ENCODE measurements at regions not wholly inside any gene's neighbourhood (a gene's known extent, or its start where the extent isn't known, plus 50 kb on each side); places are given as distances from the start of the nearest gene placed in this dataset.

DNA sequence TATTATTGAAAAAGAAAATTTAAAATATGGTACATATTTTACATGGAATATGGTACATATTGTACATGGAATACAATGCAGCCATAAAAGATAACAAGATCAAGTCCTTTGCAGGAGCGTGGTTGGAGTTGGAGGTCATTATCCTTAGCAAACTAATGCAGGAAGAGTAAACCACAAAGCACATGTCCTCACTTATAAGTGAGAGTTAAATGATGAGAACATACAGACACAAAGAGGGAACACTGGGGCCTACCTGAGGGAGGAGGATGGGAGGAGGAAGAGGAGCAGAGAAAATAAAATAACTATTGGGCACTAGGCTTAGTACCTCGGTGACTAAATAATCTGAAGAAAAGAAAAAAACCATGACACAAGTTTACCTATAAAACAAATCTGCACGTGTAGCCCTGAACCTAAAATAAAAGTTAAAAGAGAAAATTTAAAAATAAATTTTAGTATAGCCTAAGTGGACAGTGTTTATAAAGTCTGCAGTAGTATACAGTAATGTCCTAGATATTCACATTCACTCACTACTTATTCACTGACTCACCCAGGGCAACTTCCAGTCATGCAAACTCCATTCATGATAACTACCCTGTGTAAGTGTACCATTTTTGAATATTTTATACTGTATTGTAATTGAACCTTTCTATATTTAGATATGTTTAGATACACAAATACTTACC, 204.4 kb downstream of the FAM76B start:
- DNase-seq (ENCODE audit: low read depth in 2 of 2): no peak

DNA sequence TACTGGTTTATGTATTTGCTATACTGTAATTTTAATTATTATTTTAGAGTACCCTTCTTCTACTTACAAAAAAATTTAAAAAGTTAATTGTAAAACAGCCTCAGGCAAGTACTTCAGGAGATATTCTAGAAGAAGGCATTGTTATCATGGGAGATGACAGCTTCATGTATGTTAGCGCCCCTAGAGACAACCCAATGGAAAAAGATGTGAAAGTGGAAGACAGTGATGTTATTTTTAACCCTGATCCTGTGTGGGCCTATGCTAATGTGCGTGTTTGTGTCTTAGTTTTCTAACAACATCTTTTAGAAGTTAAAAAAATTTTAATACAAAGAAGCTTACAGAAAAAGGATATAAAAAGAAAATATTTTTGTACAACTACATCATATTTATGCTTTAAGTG, 205.0 kb downstream of the FAM76B start:
- no peak for DNase-seq (ENCODE audit: low read depth in 2 of 2)

GRCh38 chr11:95584180-95584579, 205.4 kb downstream of the FAM76B start:
- no peak for DNase-seq (ENCODE audit: low read depth in 2 of 2)

- no peak for DNase-seq (ENCODE audit: low read depth in 2 of 2)
These were observed 211.7 kb downstream of the FAM76B start for GRCh38 chr11:95577716-95578460.

GRCh38 chr11:95576146-95576845, 213.3 kb downstream of the FAM76B start:
- DNase-seq (ENCODE audit: low read depth in 2 of 2): no peak

DNA sequence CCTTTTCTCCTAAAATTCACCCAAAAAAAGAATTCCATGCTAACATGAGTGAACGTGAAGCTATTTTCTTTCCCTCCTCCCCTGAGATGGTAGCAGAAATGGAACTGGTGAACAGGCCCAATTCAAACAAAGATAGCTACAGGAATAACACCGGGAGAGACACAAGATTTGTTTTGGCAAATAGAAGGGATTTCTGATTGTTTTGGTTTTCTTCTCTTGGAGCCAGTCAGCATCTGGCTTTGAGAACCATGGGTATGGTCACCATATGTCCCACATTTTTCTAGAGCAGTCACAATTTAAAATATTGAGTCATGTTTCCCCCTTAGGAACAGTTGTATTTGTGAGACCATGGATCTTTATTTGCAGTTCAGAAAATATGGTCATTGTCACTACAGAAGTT, 214.1 kb downstream of the FAM76B start:
- no peak for DNase-seq (ENCODE audit: low read depth in 2 of 2)

DNA sequence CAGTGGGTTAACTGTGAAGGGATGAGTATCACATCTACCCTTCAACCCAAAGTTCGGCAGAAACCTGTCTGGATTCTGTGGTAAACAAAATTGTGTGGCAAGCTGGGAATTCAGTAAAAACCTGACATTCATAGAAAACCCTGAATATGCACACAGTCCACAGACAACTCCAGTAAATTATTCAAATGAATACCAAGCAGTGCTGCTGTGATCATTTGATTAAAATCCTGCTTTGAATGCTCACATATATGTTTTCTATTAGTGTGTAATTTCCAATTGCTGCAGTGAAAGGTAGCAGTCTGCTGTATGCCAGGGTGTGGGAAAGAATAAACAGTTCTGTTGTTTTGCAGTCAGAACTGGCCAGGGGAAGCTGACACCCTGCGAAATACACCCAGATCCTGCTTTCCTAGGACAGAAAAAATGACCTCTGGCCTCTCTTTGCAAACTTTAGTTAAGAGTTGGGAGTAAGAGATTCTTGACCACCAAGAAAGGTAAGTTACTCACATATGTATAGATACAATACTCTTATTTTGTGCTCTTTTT, 217.8 kb downstream of the FAM76B start:
- DNase-seq (ENCODE audit: low read depth in 2 of 2): no peak

DNA sequence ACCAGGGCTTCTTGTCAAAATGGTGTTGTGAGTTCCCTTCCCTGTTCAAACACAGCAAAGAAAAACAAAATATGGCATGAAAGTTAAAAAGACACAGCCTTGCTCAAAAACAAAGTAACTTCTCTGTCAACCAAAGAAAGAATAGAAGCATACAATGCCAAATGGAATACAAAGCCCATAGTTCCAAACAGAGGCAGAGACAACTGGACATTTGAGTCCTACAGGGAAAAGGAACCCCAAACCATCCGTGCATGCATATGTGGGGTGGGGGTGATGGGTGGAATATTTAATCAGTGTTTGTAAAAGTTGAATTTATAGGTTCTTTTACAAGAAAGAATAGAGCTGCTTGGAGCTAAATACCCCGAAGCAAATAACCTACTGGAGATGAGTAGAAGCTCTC, 218.7 kb downstream of the FAM76B start:
- no peak for DNase-seq (ENCODE audit: low read depth in 2 of 2)

GRCh38 chr11:95569207-95569606, 220.4 kb downstream of the FAM76B start:
- DNase-seq (ENCODE audit: low read depth in 2 of 2): no peak

- no peak for DNase-seq (ENCODE audit: low read depth in 2 of 2)
These were observed 221.3 kb downstream of the FAM76B start for GRCh38 chr11:95568281-95568680.

- no peak for DNase-seq (ENCODE audit: low read depth in 2 of 2)
These were observed 221.9 kb downstream of the FAM76B start for GRCh38 chr11:95567685-95568084.

DNA sequence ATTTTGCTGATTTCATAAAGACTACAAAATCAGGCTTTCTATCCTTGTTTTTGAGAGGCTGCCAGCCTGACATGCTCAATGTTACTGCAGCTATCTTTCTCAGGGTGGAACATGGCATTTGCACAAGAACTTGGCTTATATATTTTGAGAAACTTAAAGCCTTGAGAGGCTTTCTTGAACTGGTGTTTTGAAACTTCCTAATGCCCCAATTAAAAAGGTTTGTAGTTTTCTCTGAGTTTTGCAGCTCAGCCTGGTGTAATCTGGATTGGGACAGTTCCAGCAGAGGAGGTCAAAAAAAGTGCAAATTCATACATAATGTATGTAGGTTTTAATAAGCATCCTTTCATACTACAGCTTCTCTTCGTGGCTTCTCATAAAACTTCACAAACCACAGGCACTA, 223.4 kb downstream of the FAM76B start:
- DNase-seq (ENCODE audit: low read depth in 2 of 2): no peak

DNA sequence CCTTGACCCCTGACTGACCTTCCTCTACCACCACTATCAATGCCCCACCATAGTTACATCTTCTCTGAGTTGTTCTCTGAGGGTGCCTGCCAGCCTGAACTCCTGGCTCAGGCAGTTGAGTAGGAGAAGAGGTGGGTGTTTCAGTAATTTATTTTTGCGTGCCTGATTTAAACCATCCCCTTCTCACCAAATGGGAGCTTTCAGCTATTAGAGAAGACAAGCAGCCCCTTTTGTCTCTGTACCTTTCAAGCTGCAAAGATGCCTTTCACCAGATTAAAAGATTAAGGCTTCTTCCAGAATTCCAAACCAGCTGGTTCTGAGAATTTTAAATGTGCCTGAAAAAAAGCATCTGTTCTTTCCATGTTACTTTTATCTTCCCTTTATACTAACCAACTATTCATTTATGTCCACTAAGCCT, 223.8 kb downstream of the FAM76B start:
- no peak for DNase-seq (ENCODE audit: low read depth in 2 of 2)

GRCh38 chr11:95563859-95564258, 225.7 kb downstream of the FAM76B start:
- no peak for DNase-seq (ENCODE audit: low read depth in 2 of 2)

DNA sequence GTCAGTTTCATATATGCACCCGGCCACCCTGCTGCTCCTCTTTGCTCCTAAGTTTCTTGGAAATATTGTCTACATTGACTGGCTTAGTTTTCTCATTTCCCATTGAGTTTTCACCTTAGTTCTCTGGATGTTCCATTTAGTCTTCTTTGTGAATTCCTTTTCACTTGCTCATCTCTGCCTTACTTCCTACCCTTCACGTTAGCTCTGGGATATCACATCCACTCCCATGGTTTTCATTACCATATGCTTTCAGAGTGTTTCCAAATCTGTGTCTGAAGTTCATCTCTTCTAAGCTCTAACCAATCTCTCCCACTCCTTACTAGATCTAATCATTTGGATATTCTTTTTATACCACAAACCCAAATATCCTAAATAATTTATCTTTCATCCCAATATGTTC, 226.4 kb downstream of the FAM76B start:
- no peak for DNase-seq (ENCODE audit: low read depth in 2 of 2)

DNA sequence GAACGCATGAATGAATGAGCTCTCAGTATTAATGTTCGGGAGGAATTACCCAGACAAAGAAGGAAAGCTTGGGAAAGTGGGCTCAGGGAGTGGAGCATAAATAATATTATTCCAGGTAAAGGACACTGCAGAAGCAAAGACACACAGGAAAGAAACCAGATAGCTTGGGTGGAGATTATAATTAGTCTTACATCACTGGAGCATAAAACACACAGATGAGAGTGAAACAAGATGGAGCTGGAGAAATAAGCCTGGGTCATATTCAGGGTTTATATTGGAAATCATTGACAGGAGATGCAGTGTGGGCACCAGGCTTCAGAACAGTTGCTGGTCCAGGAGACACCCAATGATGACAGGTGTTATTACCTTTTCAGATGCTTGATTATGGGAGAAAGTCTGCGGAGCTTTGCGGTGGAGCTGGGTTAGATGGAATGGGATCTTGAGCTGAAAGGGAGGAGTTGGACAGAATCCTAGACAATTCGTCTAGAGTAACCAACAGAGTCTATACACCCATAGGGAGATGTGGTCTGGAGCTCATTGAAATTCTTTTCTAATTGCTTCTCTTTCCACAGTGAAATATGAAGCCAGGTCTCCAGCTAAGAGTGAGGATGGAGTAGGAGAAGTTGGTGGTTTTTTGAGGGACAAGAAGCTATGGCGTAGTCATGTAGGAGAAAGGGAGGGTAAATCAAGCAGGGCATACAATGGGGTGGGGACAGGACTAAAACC, 227.2 kb downstream of the FAM76B start:
- DNase-seq (ENCODE audit: low read depth in 2 of 2): no peak

GRCh38 chr11:95559899-95560298, 229.7 kb downstream of the FAM76B start:
- DNase-seq (ENCODE audit: low read depth in 2 of 2): no peak

DNA sequence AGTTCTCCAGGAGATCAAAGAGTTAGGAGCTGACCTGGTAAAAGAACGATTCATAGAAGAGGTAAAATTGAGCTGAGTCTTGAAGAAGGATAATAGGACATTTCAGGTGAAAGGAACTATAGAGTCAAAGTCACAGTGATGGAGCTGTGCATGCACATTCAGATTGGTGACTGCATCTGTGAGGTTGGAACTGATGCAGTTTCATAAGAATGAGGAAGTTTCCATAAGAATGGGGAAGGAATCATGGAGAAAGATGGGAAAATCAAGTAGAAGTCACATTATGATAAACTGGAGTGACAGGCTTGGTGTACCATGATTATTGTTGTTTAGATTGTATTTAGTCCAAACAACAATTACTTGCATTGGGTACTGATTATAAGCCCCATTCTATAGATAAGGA, 232.2 kb downstream of the FAM76B start:
- DNase-seq (ENCODE audit: low read depth in 2 of 2): no peak

- DNase-seq (ENCODE audit: low read depth in 2 of 2): no peak
These were observed 233.0 kb downstream of the FAM76B start for GRCh38 chr11:95556342-95557163.

DNA sequence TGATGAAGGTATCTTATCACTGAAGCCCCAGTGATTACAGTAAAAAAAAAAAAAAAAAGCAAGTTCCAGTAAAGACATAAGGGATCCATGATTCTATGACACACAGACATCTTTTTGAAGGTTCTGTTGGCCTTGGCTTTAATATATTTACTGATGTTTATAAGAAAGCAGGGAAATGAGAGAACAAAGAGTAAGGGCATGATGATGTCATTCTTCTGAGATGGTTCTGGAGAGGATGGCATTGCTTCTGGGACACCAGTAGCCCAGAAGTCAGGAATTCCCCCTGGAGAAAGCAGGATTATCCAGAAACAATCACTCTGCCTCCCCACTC, 233.6 kb downstream of the FAM76B start:
- no peak for DNase-seq (ENCODE audit: low read depth in 2 of 2)

GRCh38 chr11:95554911-95555310, 234.7 kb downstream of the FAM76B start:
- no peak for DNase-seq (ENCODE audit: low read depth in 2 of 2)
